SK-N-MC (cell line): ENCODE measurements at regions not wholly inside any gene's neighbourhood (a gene's known extent, or its start where the extent isn't known, plus 50 kb on each side); places are given as distances from the start of the nearest gene placed in this dataset.

Experiments used
- EZH2 ChIP-seq: fragments of 200-600 bp; sonication (generic); IDR thresholded peaks from one replicate; pipeline ENCODE4 v1.6.1; 2017; ENCODE audit warnings: antibody characterized with exemption
- FOXP2 ChIP-seq: optimal IDR thresholded peaks from 2 replicates; pipeline ENCODE3; 2011; ENCODE audit warnings: mild to moderate bottlenecking, moderate library complexity; ENCODE audit not compliant: insufficient read depth; ENCODE audit errors: extremely low read length, control extremely low read depth
- POLR2AphosphoS5 ChIP-seq: IDR thresholded peaks from 2 replicates; pipeline ENCODE4 v1.6.1; 2012; ENCODE audit warnings: mild to moderate bottlenecking, low read depth, low read length, borderline replicate concordance

- no peak for TF ChIP-seq POLR2AphosphoS5
- no peak for TF ChIP-seq EZH2
- no peak for TF ChIP-seq FOXP2
These were observed 135.0 kb downstream of the IRS1 start for GRCh38 chr2:226664661-226665060.
